ENCODE measurements at regions not wholly inside any gene's neighbourhood (a gene's known extent, or its start where the extent isn't known, plus 50 kb on each side); places are given as distances from the start of the nearest gene placed in this dataset.

DNA sequence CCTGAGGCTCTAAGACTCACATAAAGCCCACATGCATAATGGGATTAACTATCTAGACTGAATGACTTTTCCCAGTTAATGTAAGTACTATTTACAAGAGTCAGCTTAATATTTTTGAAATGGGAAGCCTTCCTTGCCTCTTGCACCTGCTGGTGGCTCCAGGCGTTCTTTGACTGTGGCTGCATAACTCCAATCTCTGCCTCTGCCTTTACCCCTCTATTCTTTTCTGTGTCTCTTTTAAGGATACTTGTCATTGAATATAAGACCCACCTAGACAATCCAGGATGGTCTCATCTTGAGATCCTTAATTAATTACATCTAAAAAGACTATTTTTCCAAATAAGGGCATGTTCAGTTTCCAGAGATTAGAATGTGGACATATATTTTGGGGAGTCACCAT is 66.9 kb upstream of the PCED1B start:
- H3K27ac Mint-ChIP-seq, result no peak overlapping the region
- ChIA-PET POLR2A (ENCODE audit: partially characterized antibody) (no interaction called here), CTCF (ENCODE audit: partially characterized antibody) (interaction anchor here (3.8 kb wide), 1 partner anchor 8 kb away, joined by 20 read pairs; no protein-coding TSS in a partner anchor)
- no peak for DNase-seq
- peaks cover 20 to 23% of the 10 kb centered on the region in 2 donors for H3K27me3 Mint-ChIP-seq
- H3K36me3 ChIP-seq (ENCODE audit: insufficient read depth, low read length), result no peaks in the 10 kb centered on the region
- no peak overlapping the region for H3K4me3 ChIP-seq (ENCODE audit: low read length in 2 of 2)
- H3K4me1 ChIP-seq (ENCODE audit: insufficient read depth, low read length), result no peaks in the 10 kb centered on the region
- no peaks in the 10 kb centered on the region for H3K9me3 ChIP-seq (ENCODE audit: control insufficient read depth in 1 of 2, low read length in 2 of 2)
- no peaks in the 10 kb centered on the region for H3K4me1 Mint-ChIP-seq
- H3K4me3 Mint-ChIP-seq, result no peak overlapping the region
- intact Hi-C loops (cut with micrococcal nuclease), result no loop called here
- H3K27me3 ChIP-seq (ENCODE audit: insufficient read depth, low read length), result no peaks in the 10 kb centered on the region
- no peaks in the 10 kb centered on the region for H3K36me3 Mint-ChIP-seq
- H3K27ac ChIP-seq (ENCODE audit: low read depth, low read length), result no peak overlapping the region
- peaks cover 0 to 3% (median 0%) of the 10 kb centered on the region in 8 donors for H3K9me3 Mint-ChIP-seq

DNA sequence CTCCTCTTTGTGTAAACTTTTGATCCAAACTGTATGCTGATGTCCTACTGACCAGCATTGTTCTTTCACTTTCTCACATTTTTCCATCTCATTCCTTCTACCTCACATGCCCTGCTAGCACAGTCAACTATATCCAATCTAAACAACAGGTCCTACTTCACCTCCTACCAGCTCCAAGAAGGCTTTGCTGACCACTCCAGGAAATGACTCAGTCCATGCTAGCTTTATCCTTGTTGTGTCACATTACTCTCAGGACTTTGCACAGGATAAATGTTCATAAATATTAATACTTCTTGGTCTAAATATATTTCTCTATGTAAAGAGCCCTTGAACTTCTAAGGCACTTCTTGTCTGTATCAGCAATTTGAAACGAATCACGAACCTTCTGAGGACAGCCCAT is 64.9 kb upstream of the PCED1B start:
- peaks cover 0 to 3% (median 0%) of the 10 kb centered on the region in 8 donors for H3K9me3 Mint-ChIP-seq
- no peaks in the 10 kb centered on the region for H3K4me1 Mint-ChIP-seq
- no peak overlapping the region for H3K4me3 Mint-ChIP-seq
- no peaks in the 10 kb centered on the region for H3K9me3 ChIP-seq (ENCODE audit: control insufficient read depth in 1 of 2, low read length in 2 of 2)
- H3K27me3 ChIP-seq (ENCODE audit: insufficient read depth, low read length), result no peaks in the 10 kb centered on the region
- ChIA-PET CTCF (ENCODE audit: partially characterized antibody) (interaction anchor here (1.3 kb wide), 1 partner anchor 18 kb away, joined by 4 read pairs; no protein-coding TSS in a partner anchor), POLR2A (ENCODE audit: partially characterized antibody) (no interaction called here)
- intact Hi-C loops (cut with micrococcal nuclease), result no loop called here
- H3K36me3 Mint-ChIP-seq, result no peaks in the 10 kb centered on the region
- H3K4me1 ChIP-seq (ENCODE audit: insufficient read depth, low read length), result no peaks in the 10 kb centered on the region
- H3K36me3 ChIP-seq (ENCODE audit: insufficient read depth, low read length), result no peaks in the 10 kb centered on the region
- no peak overlapping the region for H3K4me3 ChIP-seq (ENCODE audit: low read length in 2 of 2)
- no peak overlapping the region for H3K27ac Mint-ChIP-seq
- H3K27me3 Mint-ChIP-seq, result peaks cover 16 to 21% of the 10 kb centered on the region in 2 donors
- DNase-seq, result no peak
- H3K27ac ChIP-seq (ENCODE audit: low read depth, low read length), result no peak overlapping the region

DNA sequence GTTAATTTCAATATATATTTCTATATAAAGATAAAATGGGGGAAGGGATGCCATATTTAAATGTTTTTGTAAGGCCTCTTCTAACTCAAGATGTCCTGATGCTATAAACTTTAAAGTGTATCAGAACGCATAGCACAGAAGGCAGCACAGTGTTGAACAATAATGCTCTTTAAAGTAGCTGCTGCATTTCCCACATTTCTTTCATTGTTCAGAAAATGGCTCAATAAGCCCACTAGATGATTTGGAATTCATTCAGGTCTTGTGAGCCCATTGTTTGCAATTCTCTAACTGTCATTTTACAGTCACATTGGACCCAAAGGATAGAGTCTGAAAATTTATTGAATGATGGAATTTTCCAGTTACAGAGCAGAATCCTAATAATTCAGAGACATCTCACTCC is 64.0 kb upstream of the PCED1B start:
- no peak overlapping the region for H3K27ac ChIP-seq (ENCODE audit: low read depth, low read length)
- intact Hi-C loops (cut with micrococcal nuclease), result no loop called here
- H3K9me3 ChIP-seq (ENCODE audit: control insufficient read depth in 1 of 2, low read length in 2 of 2), result no peaks in the 10 kb centered on the region
- Mint-ChIP-seq H3K4me3 (no peak overlapping the region), H3K36me3 (no peaks in the 10 kb centered on the region), H3K4me1 (no peaks in the 10 kb centered on the region), H3K9me3 (peaks cover 0 to 3% (median 0%) of the 10 kb centered on the region in 8 donors), H3K27ac (no peak overlapping the region), H3K27me3 (peaks cover 19 to 21% of the 10 kb centered on the region in 2 donors)
- CTCF ChIA-PET (ENCODE audit: partially characterized antibody), result no interaction called here
- no peak overlapping the region for H3K4me3 ChIP-seq (ENCODE audit: low read length in 2 of 2)
- no peaks in the 10 kb centered on the region for H3K27me3 ChIP-seq (ENCODE audit: insufficient read depth, low read length)
- DNase-seq, result no peak
- no peaks in the 10 kb centered on the region for H3K36me3 ChIP-seq (ENCODE audit: insufficient read depth, low read length)
- no peaks in the 10 kb centered on the region for H3K4me1 ChIP-seq (ENCODE audit: insufficient read depth, low read length)
- POLR2A ChIA-PET (ENCODE audit: partially characterized antibody), result no interaction called here

DNA sequence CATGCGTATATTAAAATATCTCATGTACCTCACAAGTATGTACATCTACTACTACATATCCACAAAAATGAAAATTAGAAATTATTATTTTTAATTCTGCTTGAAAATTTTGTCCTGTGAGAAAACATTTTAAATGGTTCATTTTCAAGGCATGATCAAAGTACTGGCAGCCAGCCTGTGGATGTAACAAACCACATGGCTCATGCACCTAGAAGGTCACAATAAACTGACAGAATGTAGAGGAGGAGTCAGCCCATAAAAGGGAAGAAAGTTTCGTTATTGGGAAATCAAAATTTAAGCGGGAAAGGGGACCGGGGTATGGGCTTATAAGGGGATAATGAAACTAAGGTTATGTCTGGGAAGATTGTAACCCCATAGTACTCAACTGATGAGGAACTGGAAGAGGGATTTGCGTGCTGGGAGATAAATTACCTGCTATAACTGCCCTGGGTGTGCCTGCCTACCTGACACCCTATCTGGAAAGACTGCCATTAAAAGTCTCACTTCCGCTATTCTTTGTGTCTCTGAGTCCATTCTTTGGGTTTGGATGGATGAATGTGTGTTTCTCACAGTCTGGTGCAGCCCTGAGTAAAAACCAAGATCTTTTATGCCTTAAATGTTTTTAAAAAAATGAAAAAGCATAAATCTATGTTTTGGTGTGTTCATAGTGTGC is 62.2 kb upstream of the PCED1B start:
- Histone ChIP-seq H3K9me3 (ENCODE audit: control insufficient read depth in 1 of 2, low read length in 2 of 2) (no peaks in the 10 kb centered on the region), H3K36me3 (ENCODE audit: insufficient read depth, low read length) (no peaks in the 10 kb centered on the region), H3K4me1 (ENCODE audit: insufficient read depth, low read length) (no peaks in the 10 kb centered on the region), H3K4me3 (ENCODE audit: low read length in 2 of 2) (no peak overlapping the region), H3K27me3 (ENCODE audit: insufficient read depth, low read length) (no peaks in the 10 kb centered on the region), H3K27ac (ENCODE audit: low read depth, low read length) (no peak overlapping the region)
- H3K9me3 Mint-ChIP-seq, result peaks cover 0 to 2% (median 0%) of the 10 kb centered on the region in 8 donors
- peaks cover 15 to 22% of the 10 kb centered on the region in 2 donors for H3K27me3 Mint-ChIP-seq
- CTCF ChIA-PET (ENCODE audit: partially characterized antibody), result interaction anchor here (0.6 kb wide), 1 partner anchor 474 kb away, joined by 3 read pairs; no protein-coding TSS in a partner anchor
- no peak overlapping the region for H3K27ac Mint-ChIP-seq
- DNase-seq, result no peak
- H3K36me3 Mint-ChIP-seq, result no peaks in the 10 kb centered on the region
- POLR2A ChIA-PET (ENCODE audit: partially characterized antibody), result no interaction called here
- no peaks in the 10 kb centered on the region for H3K4me1 Mint-ChIP-seq
- no peak overlapping the region for H3K4me3 Mint-ChIP-seq
- intact Hi-C loops (cut with micrococcal nuclease), result no loop called here

DNA sequence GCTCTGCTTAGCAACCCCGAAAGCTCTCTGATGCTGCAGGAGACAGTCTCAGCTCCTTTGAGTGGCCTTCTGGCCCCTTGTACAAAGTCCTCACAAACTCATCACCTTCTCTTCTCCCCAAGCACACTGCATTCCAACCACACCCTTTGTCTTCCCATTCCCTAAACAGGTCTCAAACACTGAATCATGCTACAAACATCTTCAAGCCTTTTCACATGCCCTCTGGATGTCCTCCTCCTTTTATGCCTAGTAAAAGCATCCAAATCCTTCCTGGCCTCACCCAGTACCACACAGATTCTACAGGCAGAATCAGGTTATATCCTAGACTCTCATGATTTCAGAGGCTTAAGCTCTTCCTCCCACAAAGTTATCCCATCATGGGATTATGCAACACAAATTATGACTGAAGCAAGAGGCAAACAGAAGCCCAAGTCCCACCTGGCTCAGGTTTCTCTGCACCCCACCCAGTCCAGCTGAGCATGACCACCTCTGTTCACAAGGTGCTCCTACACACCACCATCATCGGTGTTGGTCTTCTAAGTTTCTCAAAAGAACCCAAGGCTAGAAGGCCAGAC is 61.4 kb upstream of the PCED1B start:
- ChIA-PET CTCF (ENCODE audit: partially characterized antibody) (interaction anchor here (0.6 kb wide), 1 partner anchor 473 kb away, joined by 3 read pairs; no protein-coding TSS in a partner anchor), POLR2A (ENCODE audit: partially characterized antibody) (no interaction called here)

DNA sequence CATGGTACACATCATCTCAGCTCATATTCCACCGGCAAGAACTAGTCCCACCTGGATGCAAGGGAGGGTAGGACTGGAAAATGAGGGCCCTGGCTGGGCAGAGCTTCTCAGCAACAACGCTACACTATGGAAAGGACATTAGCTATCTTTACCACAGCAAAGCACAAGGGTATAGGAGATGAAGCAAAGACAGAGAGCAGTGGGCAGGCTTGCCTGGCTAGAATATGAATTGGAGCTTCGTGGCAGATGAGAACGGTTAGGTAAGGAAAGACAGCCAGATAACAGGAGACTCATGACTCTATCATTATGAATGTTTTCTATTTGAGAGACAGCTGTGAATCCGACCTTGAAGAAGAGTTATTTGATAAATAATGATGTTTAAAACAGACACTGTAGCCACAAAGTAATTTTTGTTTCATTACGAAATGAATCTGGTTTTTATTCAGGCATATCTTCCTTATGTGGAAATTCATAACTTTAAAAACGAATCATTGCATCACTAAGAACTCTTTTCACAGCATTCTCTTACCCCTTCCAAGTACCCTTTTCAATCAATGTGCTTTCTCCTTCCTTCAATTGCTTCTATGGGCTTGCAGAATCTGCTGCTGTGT is 59.1 kb upstream of the PCED1B start:
- POLR2A ChIA-PET (ENCODE audit: partially characterized antibody), result no interaction called here
- no peak overlapping the region for H3K4me3 Mint-ChIP-seq
- Histone ChIP-seq H3K27ac (ENCODE audit: low read depth, low read length) (no peak overlapping the region), H3K4me3 (ENCODE audit: low read length in 2 of 2) (no peak overlapping the region), H3K4me1 (ENCODE audit: insufficient read depth, low read length) (no peaks in the 10 kb centered on the region), H3K9me3 (ENCODE audit: control insufficient read depth in 1 of 2, low read length in 2 of 2) (no peaks in the 10 kb centered on the region), H3K27me3 (ENCODE audit: insufficient read depth, low read length) (no peaks in the 10 kb centered on the region), H3K36me3 (ENCODE audit: insufficient read depth, low read length) (no peaks in the 10 kb centered on the region)
- DNase-seq, result no peak
- no peak overlapping the region for H3K27ac Mint-ChIP-seq
- H3K27me3 Mint-ChIP-seq, result peaks cover 12 to 16% of the 10 kb centered on the region in 2 donors
- no peaks in the 10 kb centered on the region for H3K36me3 Mint-ChIP-seq
- CTCF ChIA-PET (ENCODE audit: partially characterized antibody), result interaction anchor here (0.6 to 3.7 kb wide), 14 partner anchors 10 to 895 kb away, joined by 3 to 35 read pairs (median 5); no protein-coding TSS in a partner anchor
- no peaks in the 10 kb centered on the region for H3K4me1 Mint-ChIP-seq
- H3K9me3 Mint-ChIP-seq, result peaks cover 0 to 2% (median 0%) of the 10 kb centered on the region in 8 donors
- intact Hi-C loops (cut with micrococcal nuclease), result loop anchor here (10.0 kb wide), 1 partner anchor 346 kb away; no protein-coding TSS in a partner anchor

More for the DNA sequence above, 61.4 kb upstream of the PCED1B start:
- Mint-ChIP-seq H3K4me1 (no peaks in the 10 kb centered on the region), H3K27ac (no peak overlapping the region), H3K27me3 (peaks cover 15 to 22% of the 10 kb centered on the region in 2 donors), H3K9me3 (peaks cover 0 to 2% (median 0%) of the 10 kb centered on the region in 8 donors), H3K4me3 (no peak overlapping the region), H3K36me3 (no peaks in the 10 kb centered on the region)
- Histone ChIP-seq H3K4me1 (ENCODE audit: insufficient read depth, low read length) (no peaks in the 10 kb centered on the region), H3K4me3 (ENCODE audit: low read length in 2 of 2) (no peak overlapping the region), H3K36me3 (ENCODE audit: insufficient read depth, low read length) (no peaks in the 10 kb centered on the region), H3K27ac (ENCODE audit: low read depth, low read length) (no peak overlapping the region), H3K27me3 (ENCODE audit: insufficient read depth, low read length) (no peaks in the 10 kb centered on the region), H3K9me3 (ENCODE audit: control insufficient read depth in 1 of 2, low read length in 2 of 2) (no peaks in the 10 kb centered on the region)
- intact Hi-C loops (cut with micrococcal nuclease), result no loop called here
- DNase-seq, result no peak

DNA sequence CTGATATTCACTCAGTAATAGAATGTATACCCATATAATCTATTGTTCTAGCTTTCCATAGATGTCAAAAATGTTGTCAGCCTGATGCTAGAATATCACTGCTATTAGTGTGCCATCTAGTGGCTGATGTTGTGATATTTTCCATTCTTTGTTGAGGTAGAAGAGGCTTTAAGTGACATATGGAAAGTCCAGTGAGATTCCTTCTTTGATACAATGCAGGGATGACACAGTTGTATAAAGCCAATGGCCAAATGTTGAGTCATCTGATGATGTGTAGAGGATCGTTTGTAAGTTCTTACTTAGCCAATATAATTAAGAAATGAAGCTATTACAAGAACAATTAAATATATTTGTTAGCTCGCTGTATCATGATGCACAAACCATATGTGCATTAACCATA is 58.1 kb upstream of the PCED1B start:
- H3K27ac Mint-ChIP-seq, result no peak overlapping the region
- H3K36me3 Mint-ChIP-seq, result no peaks in the 10 kb centered on the region
- H3K27me3 Mint-ChIP-seq, result peaks cover 14 to 20% of the 10 kb centered on the region in 2 donors
- no peaks in the 10 kb centered on the region for H3K4me1 ChIP-seq (ENCODE audit: insufficient read depth, low read length)
- H3K9me3 ChIP-seq (ENCODE audit: control insufficient read depth in 1 of 2, low read length in 2 of 2), result no peaks in the 10 kb centered on the region
- H3K27ac ChIP-seq (ENCODE audit: low read depth, low read length), result no peak overlapping the region
- peak in 4 of 5 donors; percentile 39 to 53 (median 50) for DNase-seq
- CTCF ChIA-PET (ENCODE audit: partially characterized antibody), result interaction anchor here (0.5 to 3.7 kb wide), 22 partner anchors 11 to 950 kb away, joined by 3 to 35 read pairs (median 3); no protein-coding TSS in a partner anchor
- intact Hi-C loops (cut with micrococcal nuclease), result loop anchor here (1.0 to 10.0 kb wide), 4 partner anchors 346 to 896 kb away; no protein-coding TSS in a partner anchor
- no peak overlapping the region for H3K4me3 Mint-ChIP-seq
- no peaks in the 10 kb centered on the region for H3K27me3 ChIP-seq (ENCODE audit: insufficient read depth, low read length)
- no peaks in the 10 kb centered on the region for H3K4me1 Mint-ChIP-seq
- H3K4me3 ChIP-seq (ENCODE audit: low read length in 2 of 2), result no peak overlapping the region
- H3K9me3 Mint-ChIP-seq, result peaks cover 0 to 2% (median 0%) of the 10 kb centered on the region in 8 donors
- POLR2A ChIA-PET (ENCODE audit: partially characterized antibody), result no interaction called here
- H3K36me3 ChIP-seq (ENCODE audit: insufficient read depth, low read length), result no peaks in the 10 kb centered on the region

All from CD4-positive, alpha-beta memory T cell (primary cell).